Lung (tissue), 11 donors: ENCODE measurements at regions not wholly inside any gene's neighbourhood (a gene's known extent, or its start where the extent isn't known, plus 50 kb on each side); places are given as distances from the start of the nearest gene placed in this dataset.

Experiments
- ATAC-seq: fragments of 200-7000 bp; cut with Tn5 transposase; one replicate; pipeline ENCODE4 v1.9.1; 2020; ENCODE audit warnings: moderate number of reproducible peaks; ENCODE audit not compliant: insufficient read depth, low FRiP score
- DNase-seq, 3 donors: peaks; one replicate each; pipeline ENCODE4 v3.0.0-alpha.2; 2013 to 2017
- H3K27ac ChIP-seq, 2 donors: one replicate each; pipeline ENCODE4 v1.5.1; 2013; ENCODE audit warnings: mild to moderate bottlenecking in 2 of 2, moderate library complexity in 2 of 2, control low read depth in 1 of 2, inconsistent platforms in 1 of 2, low read depth in 1 of 2, low read length in 1 of 2
- H3K27me3 ChIP-seq, 3 donors: one replicate each; pipeline ENCODE4 v1.5.1; 2013; ENCODE audit warnings: low read length in 2 of 3; ENCODE audit not compliant: control insufficient read depth in 3 of 3, insufficient read depth in 3 of 3
- H3K36me3 ChIP-seq, 4 donors: one replicate each; pipeline ENCODE4 v1.5.1; 2013; ENCODE audit warnings: low read length in 4 of 4, mild to moderate bottlenecking in 1 of 4, moderate library complexity in 1 of 4; ENCODE audit not compliant: control insufficient read depth in 4 of 4, insufficient read depth in 4 of 4
- H3K4me1 ChIP-seq, 5 donors: one replicate each; pipeline ENCODE4 v1.5.1; 2013; ENCODE audit warnings: low read length in 5 of 5, mild to moderate bottlenecking in 2 of 5, moderate library complexity in 1 of 5; ENCODE audit not compliant: control insufficient read depth in 5 of 5, insufficient read depth in 5 of 5
- H3K4me3 ChIP-seq: one replicate; pipeline ENCODE4 v1.5.1; 2013; ENCODE audit warnings: mild to moderate bottlenecking, control low read depth, moderate library complexity
- H3K9ac ChIP-seq, 2 donors: one replicate each; pipeline ENCODE4 v1.5.1; 2013; ENCODE audit warnings: low read length in 2 of 2, control low read depth in 1 of 2; ENCODE audit not compliant: insufficient read depth in 1 of 2
- H3K9me3 ChIP-seq, 4 donors: one replicate each; pipeline ENCODE4 v1.5.1; 2013; ENCODE audit warnings: low read length in 3 of 4, mild to moderate bottlenecking in 1 of 4, moderate library complexity in 1 of 4; ENCODE audit not compliant: control insufficient read depth in 4 of 4, insufficient read depth in 3 of 4
- WGBS, 2 donors: extraction: QIAGEN DNeasy Blood & Tissue Kit; methylation state at CpG; one replicate each; pipeline ENCODE4 v1.1.7; 2013; 5-methylcytosine and 5-hydroxymethylcytosine counted together
- TF ChIP-seq, protein P1 (sequence below): IDR thresholded peaks from 2 replicates; pipeline ENCODE4 v1.5.1; 2012; ENCODE audit warnings: mild to moderate bottlenecking; ENCODE audit errors: control extremely low read depth, extremely low read depth
- donor health status: control.
- donor health status: control.
- donor health status: Bipolar disorder and iron deficiency.
- donor health status: healthy.
- donor health status: DM: yes; HTN: yes; CAD: no.

GRCh38 chr15:93820566-93820965 lies 410.8 kb upstream of the MCTP2 start:
- 77 to 92% methylated on average over 4 of the region's 4 CpGs for WGBS, 2 donors
- Histone ChIP-seq H3K4me3 (no peak overlapping the region), H3K27ac (no peak overlapping the region), H3K9ac (no peak overlapping the region), H3K4me1 (peaks cover 0 to 18% (median 0%) of the 10 kb centered on the region in 5 donors), H3K9me3 (no peaks in the 10 kb centered on the region), H3K36me3 (no peaks in the 10 kb centered on the region), H3K27me3 (no peaks in the 10 kb centered on the region)
- TF ChIP-seq, protein P1, sequence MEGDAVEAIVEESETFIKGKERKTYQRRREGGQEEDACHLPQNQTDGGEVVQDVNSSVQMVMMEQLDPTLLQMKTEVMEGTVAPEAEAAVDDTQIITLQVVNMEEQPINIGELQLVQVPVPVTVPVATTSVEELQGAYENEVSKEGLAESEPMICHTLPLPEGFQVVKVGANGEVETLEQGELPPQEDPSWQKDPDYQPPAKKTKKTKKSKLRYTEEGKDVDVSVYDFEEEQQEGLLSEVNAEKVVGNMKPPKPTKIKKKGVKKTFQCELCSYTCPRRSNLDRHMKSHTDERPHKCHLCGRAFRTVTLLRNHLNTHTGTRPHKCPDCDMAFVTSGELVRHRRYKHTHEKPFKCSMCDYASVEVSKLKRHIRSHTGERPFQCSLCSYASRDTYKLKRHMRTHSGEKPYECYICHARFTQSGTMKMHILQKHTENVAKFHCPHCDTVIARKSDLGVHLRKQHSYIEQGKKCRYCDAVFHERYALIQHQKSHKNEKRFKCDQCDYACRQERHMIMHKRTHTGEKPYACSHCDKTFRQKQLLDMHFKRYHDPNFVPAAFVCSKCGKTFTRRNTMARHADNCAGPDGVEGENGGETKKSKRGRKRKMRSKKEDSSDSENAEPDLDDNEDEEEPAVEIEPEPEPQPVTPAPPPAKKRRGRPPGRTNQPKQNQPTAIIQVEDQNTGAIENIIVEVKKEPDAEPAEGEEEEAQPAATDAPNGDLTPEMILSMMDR: no peak
- DNase-seq (peak in 2 of 3 donors; percentile 2 to 13), ATAC-seq (no peak)

DNA sequence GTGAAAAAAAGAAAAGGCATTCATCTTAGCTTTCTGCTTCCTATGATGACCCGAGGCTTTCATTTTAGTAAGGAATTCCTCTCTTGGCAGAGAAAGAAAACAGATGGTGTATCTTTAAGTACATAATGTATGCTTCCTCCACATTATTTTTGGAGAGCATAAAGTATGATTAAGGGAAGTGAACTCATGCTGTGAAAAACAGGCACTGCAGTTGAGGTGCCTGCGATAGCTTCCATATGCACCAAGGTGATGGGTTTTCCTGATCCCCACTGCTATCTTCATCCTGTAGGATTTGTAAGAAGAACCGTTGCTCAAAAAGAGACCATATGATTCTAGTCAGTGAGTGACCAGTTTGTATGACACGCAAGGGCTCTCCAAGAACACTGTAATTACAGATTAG lies 411.5 kb upstream of the MCTP2 start:
- no peak for ATAC-seq
- Histone ChIP-seq H3K4me1 (peaks cover 0 to 18% (median 0%) of the 10 kb centered on the region in 5 donors), H3K4me3 (no peak overlapping the region), H3K36me3 (no peaks in the 10 kb centered on the region), H3K9ac (no peak overlapping the region), H3K9me3 (no peaks in the 10 kb centered on the region), H3K27me3 (no peaks in the 10 kb centered on the region), H3K27ac (no peak overlapping the region)
- WGBS, 2 donors: 65 to 75% methylated on average over 4 of the region's 4 CpGs
- TF ChIP-seq, protein P1: no peak
- DNase-seq: peak; percentile 48 to 66 (median 50)

- DNase-seq (no peak), ATAC-seq (no peak)
- Histone ChIP-seq H3K9me3 (no peaks in the 10 kb centered on the region), H3K27ac (no peak overlapping the region), H3K27me3 (no peaks in the 10 kb centered on the region), H3K9ac (no peak overlapping the region), H3K4me3 (no peak overlapping the region), H3K36me3 (no peaks in the 10 kb centered on the region), H3K4me1 (peaks cover 0 to 13% (median 0%) of the 10 kb centered on the region in 5 donors)
- TF ChIP-seq, protein P1: no peak
Measured at GRCh38 chr15:93816815-93817214, 414.5 kb upstream of the MCTP2 start.

DNA sequence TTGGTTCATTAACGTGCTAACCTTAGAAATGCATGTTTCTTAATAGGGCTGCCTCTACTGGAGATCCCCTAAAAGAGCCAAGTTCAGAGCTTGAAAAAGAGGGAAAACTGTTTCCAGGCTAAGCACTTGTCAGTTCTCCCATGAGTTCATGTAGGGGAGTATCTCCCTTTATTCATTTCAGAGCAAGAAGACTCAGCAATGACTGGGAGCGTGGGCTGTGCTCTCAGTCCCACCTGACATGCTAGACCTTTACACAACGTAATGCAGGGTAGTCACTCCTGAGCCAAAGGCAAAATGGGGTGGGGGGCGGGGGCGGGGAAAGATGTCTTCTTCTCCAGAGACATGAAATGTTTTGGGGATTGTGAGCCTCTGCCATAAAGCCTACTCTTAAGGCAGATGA lies 420.1 kb upstream of the MCTP2 start:
- no peak for DNase-seq
- no peaks in the 10 kb centered on the region for H3K4me1 ChIP-seq
- H3K27me3 ChIP-seq: peaks cover 0 to 2% (median 0%) of the 10 kb centered on the region in 3 donors
- WGBS, 2 donors: 78 to 85% methylated on average over 5 of the region's 5 CpGs
- H3K27ac ChIP-seq: no peak overlapping the region
- no peak overlapping the region for H3K9ac ChIP-seq
- TF ChIP-seq, protein P1: no peak
- no peak overlapping the region for H3K4me3 ChIP-seq
- H3K9me3 ChIP-seq: no peaks in the 10 kb centered on the region
- no peaks in the 10 kb centered on the region for H3K36me3 ChIP-seq
- ATAC-seq: no peak
